SK-N-SH treated with all-trans-retinoic acid at 6 μM for 48 hours (cell line): ENCODE measurements at regions not wholly inside any gene's neighbourhood (a gene's known extent, or its start where the extent isn't known, plus 50 kb on each side); places are given as distances from the start of the nearest gene placed in this dataset.

Source experiments
- ARNTL ChIP-seq: fragments of 450-650 bp; formaldehyde crosslinking; IDR thresholded peaks from 2 replicates; pipeline ENCODE4 v1.5.0; 2020; ENCODE audit warnings: low read depth, mild to moderate bottlenecking, moderate library complexity, borderline replicate concordance
- CSDC2 ChIP-seq: fragments of 250-450 bp; sonication (Bioruptor Pico); IDR thresholded peaks from 2 replicates; pipeline ENCODE4 v1.5.0; 2020; ENCODE audit warnings: mild to moderate bottlenecking, moderate library complexity
- CSRNP3 ChIP-seq: fragments of 250-450 bp; sonication (Bioruptor Pico); IDR thresholded peaks from 2 replicates; pipeline ENCODE4 v1.5.1; 2021; ENCODE audit warnings: mild to moderate bottlenecking, moderate library complexity
- ISL1 ChIP-seq: fragments of 250-450 bp; sonication (Bioruptor Pico); IDR thresholded peaks from 2 replicates; pipeline ENCODE4 v2.1.2; 2022; ENCODE audit warnings: mild to moderate bottlenecking, moderate library complexity
- OSR1 ChIP-seq: fragments of 250-450 bp; sonication (Bioruptor Pico); IDR thresholded peaks from 2 replicates; pipeline ENCODE4 v1.8.0; 2022; ENCODE audit warnings: moderate library complexity, mild to moderate bottlenecking, inconsistent platforms
- SNAI2 ChIP-seq: fragments of 250-450 bp; sonication (Bioruptor Pico); IDR thresholded peaks from 2 replicates; pipeline ENCODE4 v1.5.0; 2020; ENCODE audit warnings: mild to moderate bottlenecking, moderate library complexity
- TCF4 ChIP-seq: fragments of 250-450 bp; sonication (Bioruptor Pico); IDR thresholded peaks from 2 replicates; pipeline ENCODE4 v1.8.0; 2021; ENCODE audit warnings: mild to moderate bottlenecking, moderate library complexity, borderline replicate concordance
- TOX ChIP-seq: fragments of 250-450 bp; sonication (Bioruptor Pico); IDR thresholded peaks from 2 replicates; pipeline ENCODE4 v1.8.0; 2021; ENCODE audit warnings: mild to moderate bottlenecking, moderate library complexity, borderline replicate concordance
- ZFP3 ChIP-seq: fragments of 250-450 bp; sonication (Bioruptor Pico); IDR thresholded peaks from 2 replicates; pipeline ENCODE4 v1.5.0; 2020; ENCODE audit warnings: mild to moderate bottlenecking, moderate library complexity
- ZFP30 ChIP-seq: fragments of 450-650 bp; formaldehyde crosslinking; IDR thresholded peaks from 2 replicates; pipeline ENCODE4 v1.5.0; 2022; ENCODE audit warnings: mild to moderate bottlenecking, moderate library complexity
- TF ChIP-seq, protein P1 (sequence below): fragments of 250-450 bp; sonication (Bioruptor Pico); IDR thresholded peaks from 2 replicates; pipeline ENCODE4 v1.8.0; 2020; ENCODE audit warnings: mild to moderate bottlenecking, moderate library complexity, borderline replicate concordance
- TF ChIP-seq, protein P2 (sequence below): fragments of 250-450 bp; sonication (Bioruptor Pico); IDR thresholded peaks from 2 replicates; pipeline ENCODE4 v1.8.0; 2021; ENCODE audit warnings: low read depth, mild to moderate bottlenecking, moderate library complexity, borderline replicate concordance
- TF ChIP-seq, protein P3 (sequence below): fragments of 250-450 bp; sonication (Bioruptor Pico); IDR thresholded peaks from 2 replicates; pipeline ENCODE4 v1.5.1; 2020; ENCODE audit warnings: low read depth, mild to moderate bottlenecking, moderate library complexity

GRCh38 chr1:79603843-79604242 lies 597.3 kb upstream of the ADGRL4 start:
- TF ChIP-seq ISL1 (CRISPR knock-in tag) (no peak; the same call in 1 of the 2 replicates), SNAI2 (CRISPR knock-in tag) (no peak), OSR1 (CRISPR knock-in tag) (no peak), TCF4 (CRISPR knock-in tag) (no peak), ARNTL (CRISPR knock-in tag) (no peak), ZFP30 (CRISPR knock-in tag) (no peak), CSRNP3 (no peak), ZFP3 (no peak), TOX (CRISPR knock-in tag) (no peak), CSDC2 (CRISPR knock-in tag) (no peak)
- TF ChIP-seq, protein P1, sequence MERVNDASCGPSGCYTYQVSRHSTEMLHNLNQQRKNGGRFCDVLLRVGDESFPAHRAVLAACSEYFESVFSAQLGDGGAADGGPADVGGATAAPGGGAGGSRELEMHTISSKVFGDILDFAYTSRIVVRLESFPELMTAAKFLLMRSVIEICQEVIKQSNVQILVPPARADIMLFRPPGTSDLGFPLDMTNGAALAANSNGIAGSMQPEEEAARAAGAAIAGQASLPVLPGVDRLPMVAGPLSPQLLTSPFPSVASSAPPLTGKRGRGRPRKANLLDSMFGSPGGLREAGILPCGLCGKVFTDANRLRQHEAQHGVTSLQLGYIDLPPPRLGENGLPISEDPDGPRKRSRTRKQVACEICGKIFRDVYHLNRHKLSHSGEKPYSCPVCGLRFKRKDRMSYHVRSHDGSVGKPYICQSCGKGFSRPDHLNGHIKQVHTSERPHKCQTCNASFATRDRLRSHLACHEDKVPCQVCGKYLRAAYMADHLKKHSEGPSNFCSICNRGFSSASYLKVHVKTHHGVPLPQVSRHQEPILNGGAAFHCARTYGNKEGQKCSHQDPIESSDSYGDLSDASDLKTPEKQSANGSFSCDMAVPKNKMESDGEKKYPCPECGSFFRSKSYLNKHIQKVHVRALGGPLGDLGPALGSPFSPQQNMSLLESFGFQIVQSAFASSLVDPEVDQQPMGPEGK = no peak
- TF ChIP-seq, protein P2, sequence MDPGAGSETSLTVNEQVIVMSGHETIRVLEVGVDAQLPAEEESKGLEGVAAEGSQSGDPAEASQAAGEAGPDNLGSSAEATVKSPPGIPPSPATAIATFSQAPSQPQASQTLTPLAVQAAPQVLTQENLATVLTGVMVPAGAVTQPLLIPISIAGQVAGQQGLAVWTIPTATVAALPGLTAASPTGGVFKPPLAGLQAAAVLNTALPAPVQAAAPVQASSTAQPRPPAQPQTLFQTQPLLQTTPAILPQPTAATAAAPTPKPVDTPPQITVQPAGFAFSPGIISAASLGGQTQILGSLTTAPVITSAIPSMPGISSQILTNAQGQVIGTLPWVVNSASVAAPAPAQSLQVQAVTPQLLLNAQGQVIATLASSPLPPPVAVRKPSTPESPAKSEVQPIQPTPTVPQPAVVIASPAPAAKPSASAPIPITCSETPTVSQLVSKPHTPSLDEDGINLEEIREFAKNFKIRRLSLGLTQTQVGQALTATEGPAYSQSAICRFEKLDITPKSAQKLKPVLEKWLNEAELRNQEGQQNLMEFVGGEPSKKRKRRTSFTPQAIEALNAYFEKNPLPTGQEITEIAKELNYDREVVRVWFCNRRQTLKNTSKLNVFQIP (CRISPR knock-in tag) = no peak
- TF ChIP-seq, protein P3, sequence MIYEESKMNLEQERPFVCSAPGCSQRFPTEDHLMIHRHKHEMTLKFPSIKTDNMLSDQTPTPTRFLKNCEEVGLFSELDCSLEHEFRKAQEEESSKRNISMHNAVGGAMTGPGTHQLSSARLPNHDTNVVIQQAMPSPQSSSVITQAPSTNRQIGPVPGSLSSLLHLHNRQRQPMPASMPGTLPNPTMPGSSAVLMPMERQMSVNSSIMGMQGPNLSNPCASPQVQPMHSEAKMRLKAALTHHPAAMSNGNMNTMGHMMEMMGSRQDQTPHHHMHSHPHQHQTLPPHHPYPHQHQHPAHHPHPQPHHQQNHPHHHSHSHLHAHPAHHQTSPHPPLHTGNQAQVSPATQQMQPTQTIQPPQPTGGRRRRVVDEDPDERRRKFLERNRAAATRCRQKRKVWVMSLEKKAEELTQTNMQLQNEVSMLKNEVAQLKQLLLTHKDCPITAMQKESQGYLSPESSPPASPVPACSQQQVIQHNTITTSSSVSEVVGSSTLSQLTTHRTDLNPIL (CRISPR knock-in tag) = no peak
